ENCODE measurements at regions not wholly inside any gene's neighbourhood (a gene's known extent, or its start where the extent isn't known, plus 50 kb on each side); places are given as distances from the start of the nearest gene placed in this dataset.
A peak's percentile ranks its signal among the peaks of the same experiment; 100 is the strongest.
"Not testable (repeated sequence)": the region's sequence is repeated elsewhere in the genome, so short reads cannot be mapped to it uniquely, and the experiment has no call there.

GRCh38 chr17:68778726-68779125 is 176.5 kb downstream of the ABCA8 start:
- DNase-seq, result no peak

- DNase-seq, result no peak
Observed at GRCh38 chr17:68777856-68778694, 176.9 kb upstream of the FAM20A start.

GRCh38 chr17:68777243-68777855 is 176.2 kb upstream of the FAM20A start:
- no peak for DNase-seq

- DNase-seq, result no peak
Observed at GRCh38 chr17:68776451-68776850, 175.3 kb upstream of the FAM20A start.

- DNase-seq, result no peak
Observed at GRCh38 chr17:68775969-68776368, 174.8 kb upstream of the FAM20A start.

- DNase-seq, result no peak
Observed at GRCh38 chr17:68775318-68775717, 174.2 kb upstream of the FAM20A start.

GRCh38 chr17:68771867-68772515 is 170.8 kb upstream of the FAM20A start:
- DNase-seq, result no peak

- no peak for DNase-seq
Observed at GRCh38 chr17:68768804-68769203, 167.6 kb upstream of the FAM20A start.

GRCh38 chr17:68766640-68767039 is 165.5 kb upstream of the FAM20A start:
- DNase-seq, result no peak

GRCh38 chr17:68763562-68763961 is 162.4 kb upstream of the FAM20A start:
- no peak for DNase-seq

GRCh38 chr17:68762911-68763310 is 161.7 kb upstream of the FAM20A start:
- DNase-seq, result no peak

GRCh38 chr17:68760141-68760475 is 158.9 kb upstream of the FAM20A start:
- DNase-seq, result no peak

- peak; percentile 53 for DNase-seq
Observed at GRCh38 chr17:68759343-68760140, 158.4 kb upstream of the FAM20A start.

- no peak for DNase-seq
Observed at GRCh38 chr17:68759002-68759342, 157.8 kb upstream of the FAM20A start.

GRCh38 chr17:68757866-68758757 is 156.9 kb upstream of the FAM20A start:
- DNase-seq, result not testable (repeated sequence)

GRCh38 chr17:68753985-68754769 is 153.0 kb upstream of the FAM20A start:
- no peak for DNase-seq

GRCh38 chr17:68750208-68750562 is 149.0 kb upstream of the FAM20A start:
- DNase-seq, result no peak

- no peak for DNase-seq
Observed at GRCh38 chr17:68749349-68750207, 148.4 kb upstream of the FAM20A start.

- DNase-seq, result no peak
Observed at GRCh38 chr17:68748381-68748780, 147.2 kb upstream of the FAM20A start.

Data from GF-D8 (cell line).